SJCRH30 (cell line): ENCODE measurements at regions not wholly inside any gene's neighbourhood (a gene's known extent, or its start where the extent isn't known, plus 50 kb on each side); places are given as distances from the start of the nearest gene placed in this dataset.

ENCODE experiments used
- DNase-seq, 2 experiments: peaks; one replicate each; pipeline ENCODE4 v3.0.0-alpha.2; 2015 to 2020
- H3K27ac ChIP-seq: fragments of 250-450 bp; sonication (Bioruptor Pico); 2 replicates; pipeline ENCODE4 v1.5.1; 2020; ENCODE audit warnings: mild to moderate bottlenecking, moderate library complexity
- H3K27me3 ChIP-seq: fragments of 250-450 bp; sonication (Bioruptor Pico); 2 replicates; pipeline ENCODE4 v1.5.1; 2020; ENCODE audit warnings: mild to moderate bottlenecking, moderate library complexity
- H3K36me3 ChIP-seq: fragments of 250-450 bp; sonication (Bioruptor Pico); 2 replicates; pipeline ENCODE4 v1.5.1; 2020; ENCODE audit warnings: mild to moderate bottlenecking, moderate library complexity
- H3K4me1 ChIP-seq: fragments of 250-450 bp; sonication (Bioruptor Pico); 2 replicates; pipeline ENCODE4 v1.5.1; 2020; ENCODE audit warnings: mild to moderate bottlenecking, moderate library complexity
- H3K4me3 ChIP-seq: fragments of 250-450 bp; sonication (Bioruptor Pico); 2 replicates; pipeline ENCODE4 v1.5.1; 2020; ENCODE audit warnings: mild to moderate bottlenecking, moderate library complexity
- H3K9me3 ChIP-seq: fragments of 250-450 bp; sonication (Bioruptor Pico); replicated peaks from 2 replicates; pipeline ENCODE4 v1.5.1; 2020; ENCODE audit warnings: mild to moderate bottlenecking, moderate library complexity

- Histone ChIP-seq H3K27ac (no peak overlapping the region), H3K27me3 (no peaks in the 10 kb centered on the region), H3K4me1 (no peaks in the 10 kb centered on the region), H3K4me3 (no peak overlapping the region), H3K36me3 (peaks cover 3% of the 10 kb centered on the region), H3K9me3 (peaks cover 3% of the 10 kb centered on the region; the same call in 1 of the 2 replicates)
- DNase-seq, result no peak
Observed at GRCh38 chr16:14333361-14333760, 262.2 kb downstream of the MRTFB start.

- no peak overlapping the region for H3K4me3 ChIP-seq
- no peaks in the 10 kb centered on the region for H3K4me1 ChIP-seq
- H3K36me3 ChIP-seq, result peaks cover 22% of the 10 kb centered on the region
- peaks cover 3% of the 10 kb centered on the region; the same call in 1 of the 2 replicates for H3K9me3 ChIP-seq
- H3K27ac ChIP-seq, result no peak overlapping the region
- H3K27me3 ChIP-seq, result no peaks in the 10 kb centered on the region
- DNase-seq, result no peak
Observed at GRCh38 chr16:14331020-14331419, 259.9 kb downstream of the MRTFB start.

GRCh38 chr16:14329727-14330350 is 258.7 kb downstream of the MRTFB start:
- no peak overlapping the region for H3K27ac ChIP-seq
- DNase-seq, result no peak

GRCh38 chr16:14325502-14326401 is 254.6 kb downstream of the MRTFB start:
- Histone ChIP-seq H3K27ac (no peak overlapping the region), H3K27me3 (no peaks in the 10 kb centered on the region), H3K4me3 (no peak overlapping the region), H3K9me3 (no peaks in the 10 kb centered on the region; the same call in 1 of the 2 replicates), H3K36me3 (peaks cover 28% of the 10 kb centered on the region), H3K4me1 (no peaks in the 10 kb centered on the region)
- no peak for DNase-seq

More at GRCh38 chr16:14329727-14330350, 258.7 kb downstream of the MRTFB start:
- no peaks in the 10 kb centered on the region; the same call in 1 of the 2 replicates for H3K9me3 ChIP-seq
- peaks cover 28% of the 10 kb centered on the region for H3K36me3 ChIP-seq
- H3K4me3 ChIP-seq, result no peak overlapping the region
- H3K27me3 ChIP-seq, result no peaks in the 10 kb centered on the region
- H3K4me1 ChIP-seq, result no peaks in the 10 kb centered on the region

- Histone ChIP-seq H3K27ac (no peak overlapping the region), H3K9me3 (no peaks in the 10 kb centered on the region; the same call in 1 of the 2 replicates), H3K4me3 (no peak overlapping the region), H3K4me1 (no peaks in the 10 kb centered on the region), H3K36me3 (peaks cover 28% of the 10 kb centered on the region), H3K27me3 (no peaks in the 10 kb centered on the region)
- DNase-seq, result no peak
Observed at GRCh38 chr16:14324581-14324980, 253.5 kb downstream of the MRTFB start.

- no peak for DNase-seq
- Histone ChIP-seq H3K4me3 (no peak overlapping the region), H3K36me3 (peaks cover 21% of the 10 kb centered on the region), H3K27ac (no peak overlapping the region), H3K4me1 (peaks cover 5% of the 10 kb centered on the region; the same call in 1 of the 2 replicates), H3K27me3 (no peaks in the 10 kb centered on the region), H3K9me3 (no peaks in the 10 kb centered on the region)
Observed at GRCh38 chr16:14322186-14322585, 251.1 kb downstream of the MRTFB start.

- no peak for DNase-seq
- Histone ChIP-seq H3K36me3 (peaks cover 17% of the 10 kb centered on the region), H3K9me3 (no peaks in the 10 kb centered on the region), H3K27ac (no peak overlapping the region), H3K4me1 (peaks cover 7% of the 10 kb centered on the region; the same call in 1 of the 2 replicates), H3K27me3 (no peaks in the 10 kb centered on the region), H3K4me3 (no peak overlapping the region)
Observed at GRCh38 chr16:14321542-14321941, 250.4 kb downstream of the MRTFB start.

GRCh38 chr16:14320406-14320805 is 249.3 kb downstream of the MRTFB start:
- peaks cover 12% of the 10 kb centered on the region for H3K4me1 ChIP-seq
- H3K4me3 ChIP-seq, result no peak overlapping the region
- H3K9me3 ChIP-seq, result no peaks in the 10 kb centered on the region
- H3K27me3 ChIP-seq, result no peaks in the 10 kb centered on the region
- H3K27ac ChIP-seq, result no peak overlapping the region
- no peak for DNase-seq
- peaks cover 7% of the 10 kb centered on the region for H3K36me3 ChIP-seq
